Prostate gland (tissue), 2 donors: ENCODE measurements at regions not wholly inside any gene's neighbourhood (a gene's known extent, or its start where the extent isn't known, plus 50 kb on each side); places are given as distances from the start of the nearest gene placed in this dataset.

ENCODE experiments used
- DNase-seq: peaks from one replicate; pipeline ENCODE4 v3.0.0-alpha.2; 2019; ENCODE audit warnings: low spot score
- H3K27ac ChIP-seq, 2 donors: fragments of 200-600 bp; sonication (generic); 2 replicates each; pipeline ENCODE4 v1.5.1; 2017 to 2019
- H3K27me3 ChIP-seq: fragments of 200-600 bp; sonication (generic); replicated peaks from 2 replicates; pipeline ENCODE4 v1.5.1; 2019; ENCODE audit not compliant: insufficient read depth
- H3K36me3 ChIP-seq, 2 donors: fragments of 200-600 bp; sonication (generic); 1 replicate in 1 of 2; 2 replicates in 1 of 2; pipeline versions ENCODE4 v1.5.1 to v1.8.1; 2017 to 2019
- H3K4me1 ChIP-seq: fragments of 200-600 bp; sonication (generic); replicated peaks from 2 replicates; pipeline ENCODE4 v1.5.1; 2019
- H3K4me3 ChIP-seq, 2 donors: fragments of 200-600 bp; sonication (generic); 2 replicates each; pipeline ENCODE4 v1.5.1; 2017 to 2019
- H3K9me3 ChIP-seq: fragments of 200-600 bp; sonication (generic); 2 replicates; pipeline ENCODE4 v1.5.1; 2017
- CTCF ChIP-seq, 4 experiments: fragments of 200-600 bp in 2 of 4; fragments of 450-650 bp in 2 of 4; sonication (generic) in 2 of 4; IDR thresholded peaks; 1 replicate in 3 of 4; 2 replicates in 1 of 4; pipeline ENCODE4 v1.5.1; 2016 to 2019; ENCODE audit warnings: antibody characterized with exemption in 4 of 4, mild to moderate bottlenecking in 2 of 4, moderate library complexity in 2 of 4
- POLR2A ChIP-seq: fragments of 450-650 bp; IDR thresholded peaks from one replicate; pipeline ENCODE4 v1.6.1; 2016; ENCODE audit warnings: antibody characterized with exemption, mild to moderate bottlenecking
- POLR2AphosphoS5 ChIP-seq: sonication (generic); formaldehyde crosslinking; IDR thresholded peaks from one replicate; pipeline ENCODE4 v1.6.1; 2017; ENCODE audit warnings: antibody characterized with exemption
- WGBS: methylation state at CpG from one replicate; pipeline ENCODE4 v1.1.5; 2018; 5-methylcytosine and 5-hydroxymethylcytosine counted together
- intact Hi-C: fragments of 100-400 bp; cut with DNase I; formaldehyde crosslinking; loops from one replicate; pipeline ENCODE4 v1.14.2; 2022

DNA sequence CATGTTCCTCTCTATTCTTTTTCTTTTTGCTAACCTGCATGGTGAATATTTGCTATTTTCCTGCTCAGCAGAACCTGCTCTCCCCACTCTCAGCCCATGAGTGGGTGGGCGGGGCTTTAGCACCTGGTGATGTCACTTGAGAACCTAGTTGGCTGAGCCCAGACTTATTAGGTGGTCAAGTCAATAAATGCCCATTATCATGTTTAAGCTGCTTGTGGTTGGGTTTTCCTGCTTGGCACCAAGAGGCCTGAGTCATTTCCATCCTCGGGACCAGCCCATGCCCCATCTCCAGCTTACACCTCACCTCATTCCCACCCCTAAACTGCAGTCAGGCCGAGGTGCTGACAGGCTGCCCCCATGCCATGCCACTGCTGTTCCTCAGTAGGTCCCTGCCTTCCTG, 226.6 kb downstream of the ANKRD30B start:
- Histone ChIP-seq H3K4me1 (no peaks in the 10 kb centered on the region), H3K9me3 (no peaks in the 10 kb centered on the region), H3K4me3 (no peak overlapping the region), H3K27me3 (no peaks in the 10 kb centered on the region), H3K27ac (no peak overlapping the region), H3K36me3 (no peaks in the 10 kb centered on the region)
- WGBS, result 52% methylated on average over 3 of the region's 3 CpGs
- intact Hi-C loops, result no loop called here
- no peak for DNase-seq
- TF ChIP-seq CTCF (IDR thresholded peaks at IDR 0.05), result no peak
- no peak for TF ChIP-seq POLR2A
- TF ChIP-seq POLR2AphosphoS5, result no peak

- intact Hi-C loops, result no loop called here
- no peak for DNase-seq
- Histone ChIP-seq H3K27ac (no peak overlapping the region), H3K4me1 (no peaks in the 10 kb centered on the region), H3K36me3 (no peaks in the 10 kb centered on the region), H3K9me3 (no peaks in the 10 kb centered on the region), H3K27me3 (no peaks in the 10 kb centered on the region), H3K4me3 (no peak overlapping the region)
- WGBS, result 82% methylated on average over 9 of the region's 9 CpGs
- no peak for TF ChIP-seq POLR2A
- TF ChIP-seq CTCF (IDR thresholded peaks at IDR 0.05), result no peak
- TF ChIP-seq POLR2AphosphoS5, result no peak
Measured at GRCh38 chr18:14975431-14975830, 227.5 kb downstream of the ANKRD30B start.

GRCh38 chr18:14976736-14977430, 228.9 kb downstream of the ANKRD30B start:
- 69% methylated on average over 10 of the region's 10 CpGs for WGBS

DNA sequence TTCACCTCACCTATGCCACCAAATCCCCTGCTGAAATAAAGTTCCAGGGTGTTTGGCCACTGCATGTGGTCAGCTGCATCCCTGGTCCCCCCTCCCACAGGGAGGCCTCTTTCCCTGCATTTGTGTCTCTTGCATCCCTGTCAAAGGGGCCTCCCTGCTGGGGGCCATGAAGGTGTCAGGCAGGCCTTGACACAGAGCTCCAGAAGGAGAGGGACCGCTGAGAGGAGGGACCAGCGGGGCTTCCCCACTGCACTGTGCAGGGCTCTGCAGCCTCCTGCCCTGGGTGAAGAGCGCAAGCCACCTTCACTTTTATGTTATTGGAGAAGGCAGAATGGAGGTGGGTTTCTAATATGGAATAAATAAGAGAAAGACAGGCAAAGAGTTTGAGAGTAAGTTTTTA, 230.2 kb downstream of the ANKRD30B start:
- H3K36me3 ChIP-seq, result no peaks in the 10 kb centered on the region
- no peak for DNase-seq
- H3K27ac ChIP-seq, result no peak overlapping the region
- no peaks in the 10 kb centered on the region for H3K9me3 ChIP-seq
- intact Hi-C loops, result no loop called here
- no peak overlapping the region for H3K4me3 ChIP-seq
- H3K27me3 ChIP-seq, result no peaks in the 10 kb centered on the region
- H3K4me1 ChIP-seq, result no peaks in the 10 kb centered on the region
- 95% methylated on average over 3 of the region's 3 CpGs for WGBS
- TF ChIP-seq POLR2AphosphoS5 (no peak), CTCF (IDR thresholded peaks at IDR 0.05) (no peak), POLR2A (no peak)

More at GRCh38 chr18:14976736-14977430, 228.9 kb downstream of the ANKRD30B start:
- DNase-seq, result no peak
- no peak for TF ChIP-seq POLR2A
- no peak for TF ChIP-seq POLR2AphosphoS5
- TF ChIP-seq CTCF (IDR thresholded peaks at IDR 0.05), result no peak
- Histone ChIP-seq H3K36me3 (no peaks in the 10 kb centered on the region), H3K27ac (no peak overlapping the region), H3K4me3 (no peak overlapping the region), H3K27me3 (no peaks in the 10 kb centered on the region), H3K4me1 (no peaks in the 10 kb centered on the region), H3K9me3 (no peaks in the 10 kb centered on the region)
- intact Hi-C loops, result no loop called here

- H3K27me3 ChIP-seq, result no peaks in the 10 kb centered on the region
Measured at GRCh38 chr18:14978962-14979535, 231.1 kb downstream of the ANKRD30B start.

More at GRCh38 chr18:14978962-14979535, 231.1 kb downstream of the ANKRD30B start:
- no peak overlapping the region for H3K4me3 ChIP-seq
- TF ChIP-seq CTCF (IDR thresholded peaks at IDR 0.05), result peak in 2 of 4 experiments; percentile 6 to 17
- TF ChIP-seq POLR2AphosphoS5, result no peak
- WGBS, result 31% methylated on average over 8 of the region's 8 CpGs
- no peaks in the 10 kb centered on the region for H3K9me3 ChIP-seq
- no peaks in the 10 kb centered on the region for H3K4me1 ChIP-seq
- no peak for DNase-seq
- intact Hi-C loops, result no loop called here
- H3K36me3 ChIP-seq, result no peaks in the 10 kb centered on the region
- no peak overlapping the region for H3K27ac ChIP-seq
